ENCODE measurements at regions not wholly inside any gene's neighbourhood (a gene's known extent, or its start where the extent isn't known, plus 50 kb on each side); places are given as distances from the start of the nearest gene placed in this dataset.

DNA sequence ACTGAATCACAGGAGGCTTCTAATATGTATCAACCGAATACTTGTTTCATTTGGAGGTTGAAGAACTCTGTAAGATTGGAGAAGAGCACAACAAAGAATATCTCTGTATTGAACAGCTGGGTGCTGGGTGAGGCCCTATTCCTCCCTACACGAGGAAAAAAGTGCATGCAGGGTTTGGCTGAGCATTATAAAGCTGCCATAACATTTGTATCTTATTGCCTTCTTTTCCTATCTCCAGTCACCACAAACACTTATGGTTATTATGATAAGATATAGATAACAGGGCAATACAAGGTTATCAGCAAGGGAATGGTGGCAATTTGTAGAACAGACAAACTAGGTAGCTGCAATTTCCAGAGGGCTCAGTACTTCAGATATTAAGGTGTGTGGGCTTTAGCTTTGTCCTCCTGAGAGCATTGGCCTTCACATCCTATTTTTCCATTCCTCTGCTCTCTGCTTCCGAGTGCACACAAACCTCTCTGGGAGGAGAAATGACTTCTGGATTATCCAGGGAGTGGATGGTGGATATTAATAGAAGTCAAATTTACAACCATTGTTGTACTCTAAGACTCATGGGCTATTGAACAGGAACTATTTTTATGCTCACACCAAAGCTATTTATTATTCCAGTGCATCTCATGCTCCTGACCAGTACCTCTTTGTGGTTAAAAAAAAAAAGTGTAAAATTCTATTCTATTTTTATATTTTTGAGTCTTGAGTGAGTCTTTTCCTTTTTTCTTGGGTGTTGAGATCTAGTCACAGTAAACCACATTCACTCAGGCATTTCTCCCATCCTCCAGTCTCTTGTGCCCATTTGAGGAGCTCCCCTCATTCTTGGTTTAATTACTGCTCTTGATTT lies 248.4 kb downstream of the ETAA1 start:
- TF ChIP-seq OSR1 (CRISPR knock-in tag; IDR thresholded peaks at IDR 0.05), result no peak
- no peak for TF ChIP-seq PATZ1 (CRISPR knock-in tag; IDR thresholded peaks at IDR 0.05; ENCODE audit: borderline replicate concordance)
- TF ChIP-seq RARB (CRISPR knock-in tag; IDR thresholded peaks at IDR 0.05), result no peak
- TF ChIP-seq PPARA (CRISPR knock-in tag; IDR thresholded peaks at IDR 0.05; ENCODE audit: borderline replicate concordance), result no peak
- TF ChIP-seq, protein P1, sequence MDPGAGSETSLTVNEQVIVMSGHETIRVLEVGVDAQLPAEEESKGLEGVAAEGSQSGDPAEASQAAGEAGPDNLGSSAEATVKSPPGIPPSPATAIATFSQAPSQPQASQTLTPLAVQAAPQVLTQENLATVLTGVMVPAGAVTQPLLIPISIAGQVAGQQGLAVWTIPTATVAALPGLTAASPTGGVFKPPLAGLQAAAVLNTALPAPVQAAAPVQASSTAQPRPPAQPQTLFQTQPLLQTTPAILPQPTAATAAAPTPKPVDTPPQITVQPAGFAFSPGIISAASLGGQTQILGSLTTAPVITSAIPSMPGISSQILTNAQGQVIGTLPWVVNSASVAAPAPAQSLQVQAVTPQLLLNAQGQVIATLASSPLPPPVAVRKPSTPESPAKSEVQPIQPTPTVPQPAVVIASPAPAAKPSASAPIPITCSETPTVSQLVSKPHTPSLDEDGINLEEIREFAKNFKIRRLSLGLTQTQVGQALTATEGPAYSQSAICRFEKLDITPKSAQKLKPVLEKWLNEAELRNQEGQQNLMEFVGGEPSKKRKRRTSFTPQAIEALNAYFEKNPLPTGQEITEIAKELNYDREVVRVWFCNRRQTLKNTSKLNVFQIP (CRISPR knock-in tag; IDR thresholded peaks at IDR 0.05; ENCODE audit: borderline replicate concordance, low read depth), result no peak
- no peak for TF ChIP-seq ZNF70 (CRISPR knock-in tag; IDR thresholded peaks at IDR 0.05)
- TF ChIP-seq, protein P2, sequence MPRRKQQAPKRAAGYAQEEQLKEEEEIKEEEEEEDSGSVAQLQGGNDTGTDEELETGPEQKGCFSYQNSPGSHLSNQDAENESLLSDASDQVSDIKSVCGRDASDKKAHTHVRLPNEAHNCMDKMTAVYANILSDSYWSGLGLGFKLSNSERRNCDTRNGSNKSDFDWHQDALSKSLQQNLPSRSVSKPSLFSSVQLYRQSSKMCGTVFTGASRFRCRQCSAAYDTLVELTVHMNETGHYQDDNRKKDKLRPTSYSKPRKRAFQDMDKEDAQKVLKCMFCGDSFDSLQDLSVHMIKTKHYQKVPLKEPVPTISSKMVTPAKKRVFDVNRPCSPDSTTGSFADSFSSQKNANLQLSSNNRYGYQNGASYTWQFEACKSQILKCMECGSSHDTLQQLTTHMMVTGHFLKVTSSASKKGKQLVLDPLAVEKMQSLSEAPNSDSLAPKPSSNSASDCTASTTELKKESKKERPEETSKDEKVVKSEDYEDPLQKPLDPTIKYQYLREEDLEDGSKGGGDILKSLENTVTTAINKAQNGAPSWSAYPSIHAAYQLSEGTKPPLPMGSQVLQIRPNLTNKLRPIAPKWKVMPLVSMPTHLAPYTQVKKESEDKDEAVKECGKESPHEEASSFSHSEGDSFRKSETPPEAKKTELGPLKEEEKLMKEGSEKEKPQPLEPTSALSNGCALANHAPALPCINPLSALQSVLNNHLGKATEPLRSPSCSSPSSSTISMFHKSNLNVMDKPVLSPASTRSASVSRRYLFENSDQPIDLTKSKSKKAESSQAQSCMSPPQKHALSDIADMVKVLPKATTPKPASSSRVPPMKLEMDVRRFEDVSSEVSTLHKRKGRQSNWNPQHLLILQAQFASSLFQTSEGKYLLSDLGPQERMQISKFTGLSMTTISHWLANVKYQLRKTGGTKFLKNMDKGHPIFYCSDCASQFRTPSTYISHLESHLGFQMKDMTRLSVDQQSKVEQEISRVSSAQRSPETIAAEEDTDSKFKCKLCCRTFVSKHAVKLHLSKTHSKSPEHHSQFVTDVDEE (CRISPR knock-in tag; IDR thresholded peaks at IDR 0.05), result no peak
- TF ChIP-seq CSDC2 (CRISPR knock-in tag; IDR thresholded peaks at IDR 0.05), result no peak
- no peak for ATAC-seq

DNA sequence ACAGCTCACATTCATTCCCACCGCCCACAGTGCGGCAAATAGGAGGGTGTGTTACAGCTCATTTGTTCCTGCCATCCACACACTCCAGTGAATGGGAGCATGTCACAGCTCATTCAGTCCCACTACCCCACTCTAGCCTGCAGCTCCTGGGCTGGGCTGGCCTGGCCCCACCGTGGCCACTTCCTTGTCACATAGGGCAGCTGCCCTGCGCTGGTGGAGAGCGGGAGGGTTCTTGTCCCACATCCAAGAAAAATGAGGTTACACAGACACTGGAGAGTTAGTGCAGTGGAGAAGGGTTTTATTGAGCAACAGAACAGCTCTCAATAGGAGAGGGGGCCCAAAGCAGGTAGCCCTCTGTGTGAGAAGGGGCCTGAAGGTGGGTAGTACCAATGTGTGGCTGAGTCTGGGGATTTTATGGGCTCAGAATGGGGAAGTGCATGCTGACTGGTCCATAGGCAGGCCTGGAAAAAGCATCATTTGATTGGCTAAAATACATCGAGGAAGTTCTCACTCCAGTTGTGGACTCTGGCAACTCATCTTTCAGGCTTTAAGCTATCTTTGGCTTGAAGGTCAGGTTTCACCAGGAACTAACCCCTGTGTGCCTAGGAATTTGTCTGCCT lies 249.7 kb downstream of the ETAA1 start:
- TF ChIP-seq ZFP30 (CRISPR knock-in tag; IDR thresholded peaks at IDR 0.05) (no peak), CSDC2 (CRISPR knock-in tag; IDR thresholded peaks at IDR 0.05) (no peak), OSR1 (CRISPR knock-in tag; IDR thresholded peaks at IDR 0.05) (no peak), PPARA (CRISPR knock-in tag; IDR thresholded peaks at IDR 0.05; ENCODE audit: borderline replicate concordance) (no peak), CSRNP3 (CRISPR knock-in tag; IDR thresholded peaks at IDR 0.05) (no peak), PATZ1 (CRISPR knock-in tag; IDR thresholded peaks at IDR 0.05; ENCODE audit: borderline replicate concordance) (no peak), ZNF70 (CRISPR knock-in tag; IDR thresholded peaks at IDR 0.05) (no peak), TOX (CRISPR knock-in tag; IDR thresholded peaks at IDR 0.05; ENCODE audit: borderline replicate concordance) (no peak), RARB (CRISPR knock-in tag; IDR thresholded peaks at IDR 0.05) (no peak)

DNA sequence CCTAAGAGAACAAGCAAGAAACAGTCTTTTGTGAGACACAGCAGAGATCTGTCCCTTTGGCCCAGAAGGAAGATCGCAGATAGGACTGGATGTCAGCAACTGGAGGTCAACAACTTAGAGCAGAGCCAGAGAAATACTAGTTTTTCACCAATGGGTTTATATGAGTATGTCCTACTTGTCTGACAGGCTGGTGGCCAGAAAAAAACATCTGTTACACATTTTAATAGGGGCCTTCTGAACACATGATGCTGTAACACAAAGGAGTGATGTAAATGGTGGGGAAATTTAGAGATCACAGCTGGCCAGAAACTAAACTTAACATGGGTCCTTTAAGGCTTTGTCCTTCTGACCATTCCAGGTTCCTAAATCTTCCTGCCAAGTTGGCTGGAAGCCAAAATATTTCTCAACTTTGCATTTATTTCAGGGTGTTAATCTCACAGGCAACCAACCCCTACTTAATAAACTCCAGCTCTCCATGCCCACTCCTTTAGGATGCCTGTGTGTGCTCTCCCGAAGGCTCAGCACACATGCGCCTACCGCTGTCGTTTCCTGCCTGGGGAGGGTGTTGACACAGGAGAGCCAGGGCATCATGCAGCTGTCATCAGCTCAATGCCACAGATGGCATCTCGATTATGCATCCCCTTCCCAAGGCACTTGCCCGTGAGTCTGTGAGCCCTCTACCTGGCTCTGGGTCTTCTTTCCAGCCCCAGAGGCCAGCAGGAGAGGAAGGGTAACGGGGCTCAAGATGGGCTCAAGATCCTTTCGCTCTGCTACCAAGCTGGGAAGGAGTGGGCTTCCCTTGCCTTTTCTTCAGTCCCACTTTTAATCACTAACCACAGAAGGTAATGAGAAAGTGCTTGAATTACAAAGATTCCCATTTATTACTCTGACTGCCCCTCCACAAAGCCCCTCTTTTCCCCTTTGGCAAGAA lies 252.5 kb downstream of the ETAA1 start:
- TF ChIP-seq PPARA (CRISPR knock-in tag; IDR thresholded peaks at IDR 0.05; ENCODE audit: borderline replicate concordance) (no peak), ARNTL (CRISPR knock-in tag; IDR thresholded peaks at IDR 0.05; ENCODE audit: borderline replicate concordance, low read depth) (no peak), TCF4 (CRISPR knock-in tag; IDR thresholded peaks at IDR 0.05; ENCODE audit: borderline replicate concordance) (peak; percentile 55; the same call in 1 of the 2 replicates)
- TF ChIP-seq, protein P2 (CRISPR knock-in tag; IDR thresholded peaks at IDR 0.05), result peak; percentile 64
- TF ChIP-seq, protein P3, sequence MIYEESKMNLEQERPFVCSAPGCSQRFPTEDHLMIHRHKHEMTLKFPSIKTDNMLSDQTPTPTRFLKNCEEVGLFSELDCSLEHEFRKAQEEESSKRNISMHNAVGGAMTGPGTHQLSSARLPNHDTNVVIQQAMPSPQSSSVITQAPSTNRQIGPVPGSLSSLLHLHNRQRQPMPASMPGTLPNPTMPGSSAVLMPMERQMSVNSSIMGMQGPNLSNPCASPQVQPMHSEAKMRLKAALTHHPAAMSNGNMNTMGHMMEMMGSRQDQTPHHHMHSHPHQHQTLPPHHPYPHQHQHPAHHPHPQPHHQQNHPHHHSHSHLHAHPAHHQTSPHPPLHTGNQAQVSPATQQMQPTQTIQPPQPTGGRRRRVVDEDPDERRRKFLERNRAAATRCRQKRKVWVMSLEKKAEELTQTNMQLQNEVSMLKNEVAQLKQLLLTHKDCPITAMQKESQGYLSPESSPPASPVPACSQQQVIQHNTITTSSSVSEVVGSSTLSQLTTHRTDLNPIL (CRISPR knock-in tag; IDR thresholded peaks at IDR 0.05; ENCODE audit: low read depth), result peak; percentile 47; the same call in 1 of the 2 replicates
- TF ChIP-seq, protein P1 (CRISPR knock-in tag; IDR thresholded peaks at IDR 0.05; ENCODE audit: borderline replicate concordance, low read depth), result no peak
- ATAC-seq, result peak; percentile 37; the same call in 2 of the 3 replicates

More for the DNA sequence above, 249.7 kb downstream of the ETAA1 start:
- no peak for ATAC-seq
